Peyer's patch (tissue), 4 donors: ENCODE measurements at regions not wholly inside any gene's neighbourhood (a gene's known extent, or its start where the extent isn't known, plus 50 kb on each side); places are given as distances from the start of the nearest gene placed in this dataset.

Experiments
- POLR2A ChIP-seq, 2 donors: fragments of 450-650 bp; IDR thresholded peaks; one replicate each; pipeline ENCODE4 v1.5.1; 2017; ENCODE audit warnings: antibody characterized with exemption in 2 of 2, mild to moderate bottlenecking in 2 of 2, moderate library complexity in 2 of 2
- TF ChIP-seq, protein P1 (sequence below), 6 experiments: fragments of 450-650 bp in 4 of 6; fragments of 200-600 bp in 2 of 6; sonication (generic) in 1 of 6; IDR thresholded peaks; one replicate each; pipeline ENCODE4 v1.5.1; 2017 to 2019; ENCODE audit warnings: antibody characterized with exemption in 6 of 6, mild to moderate bottlenecking in 3 of 6, moderate library complexity in 1 of 6

DNA sequence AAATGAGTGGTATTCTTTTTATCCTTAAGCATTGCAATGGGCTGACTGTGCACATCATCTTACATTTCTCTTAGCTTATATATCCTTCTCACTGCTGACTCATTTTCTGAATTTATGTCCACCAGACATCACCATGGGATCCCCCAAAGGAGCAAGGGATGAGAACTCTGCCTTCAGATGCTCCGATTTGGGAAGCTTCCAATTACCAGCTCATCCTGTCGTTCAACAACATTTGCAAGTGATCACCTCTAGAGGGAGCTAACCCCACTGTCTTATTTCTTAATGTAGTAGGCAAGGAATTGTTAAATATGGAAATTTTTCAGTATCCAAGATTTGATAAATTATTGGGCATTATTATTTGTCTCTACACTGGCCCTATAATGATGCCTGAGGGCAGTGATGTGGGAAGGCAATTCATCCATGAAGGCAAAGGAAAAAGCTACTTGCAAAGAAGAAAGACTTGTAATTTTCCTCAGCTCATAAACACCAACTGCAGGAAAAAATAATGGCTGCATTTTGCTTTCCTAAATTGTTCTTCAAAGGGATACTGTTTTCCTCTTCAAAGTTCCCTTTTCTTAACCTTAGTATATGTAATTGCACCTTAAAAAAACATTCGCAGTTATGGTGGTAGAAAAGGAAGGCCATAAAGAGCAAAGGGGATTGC lies 102.4 kb upstream of the FSHB start:
- TF ChIP-seq, protein P1, sequence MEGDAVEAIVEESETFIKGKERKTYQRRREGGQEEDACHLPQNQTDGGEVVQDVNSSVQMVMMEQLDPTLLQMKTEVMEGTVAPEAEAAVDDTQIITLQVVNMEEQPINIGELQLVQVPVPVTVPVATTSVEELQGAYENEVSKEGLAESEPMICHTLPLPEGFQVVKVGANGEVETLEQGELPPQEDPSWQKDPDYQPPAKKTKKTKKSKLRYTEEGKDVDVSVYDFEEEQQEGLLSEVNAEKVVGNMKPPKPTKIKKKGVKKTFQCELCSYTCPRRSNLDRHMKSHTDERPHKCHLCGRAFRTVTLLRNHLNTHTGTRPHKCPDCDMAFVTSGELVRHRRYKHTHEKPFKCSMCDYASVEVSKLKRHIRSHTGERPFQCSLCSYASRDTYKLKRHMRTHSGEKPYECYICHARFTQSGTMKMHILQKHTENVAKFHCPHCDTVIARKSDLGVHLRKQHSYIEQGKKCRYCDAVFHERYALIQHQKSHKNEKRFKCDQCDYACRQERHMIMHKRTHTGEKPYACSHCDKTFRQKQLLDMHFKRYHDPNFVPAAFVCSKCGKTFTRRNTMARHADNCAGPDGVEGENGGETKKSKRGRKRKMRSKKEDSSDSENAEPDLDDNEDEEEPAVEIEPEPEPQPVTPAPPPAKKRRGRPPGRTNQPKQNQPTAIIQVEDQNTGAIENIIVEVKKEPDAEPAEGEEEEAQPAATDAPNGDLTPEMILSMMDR (IDR thresholded peaks at IDR 0.05): peak in 2 of 6 experiments; percentile 16 to 35
- no peak for TF ChIP-seq POLR2A (IDR thresholded peaks at IDR 0.05)
